Testis (tissue), 2 donors: ENCODE measurements at regions not wholly inside any gene's neighbourhood (a gene's known extent, or its start where the extent isn't known, plus 50 kb on each side); places are given as distances from the start of the nearest gene placed in this dataset.

Experiments used
- DNase-seq: peaks from one replicate; pipeline ENCODE4 v3.0.0-alpha.2; 2019
- H3K27ac ChIP-seq, 2 donors: fragments of 200-600 bp; sonication (generic); one replicate each; pipeline ENCODE4 v1.5.1; 2019
- H3K27me3 ChIP-seq: fragments of 200-600 bp; sonication (generic); one replicate; pipeline ENCODE4 v1.5.1; 2019
- H3K36me3 ChIP-seq: fragments of 200-600 bp; sonication (generic); one replicate; pipeline ENCODE4 v1.5.1; 2017; ENCODE audit warnings: low read depth; ENCODE audit errors: missing control alignments
- H3K4me1 ChIP-seq: fragments of 200-600 bp; sonication (generic); one replicate; pipeline ENCODE4 v1.5.1; 2019
- H3K4me3 ChIP-seq, 2 donors: fragments of 200-600 bp; sonication (generic); one replicate each; pipeline ENCODE4 v1.5.1; 2017 to 2019
- H3K9me3 ChIP-seq: fragments of 200-600 bp; sonication (generic); one replicate; pipeline ENCODE4 v1.5.1; 2017
- CTCF ChIP-seq, 3 experiments: fragments of 450-650 bp in 2 of 3; fragments of 200-600 bp in 1 of 3; sonication (generic) in 1 of 3; IDR thresholded peaks; one replicate each; pipeline ENCODE4 v1.5.1; 2016 to 2019; ENCODE audit warnings: antibody characterized with exemption in 3 of 3, mild to moderate bottlenecking in 2 of 3, moderate library complexity in 1 of 3
- POLR2A ChIP-seq: fragments of 450-650 bp; IDR thresholded peaks from one replicate; pipeline ENCODE4 v1.6.1; 2017; ENCODE audit warnings: antibody characterized with exemption, mild to moderate bottlenecking, moderate library complexity
- WGBS, 2 donors: methylation state at CpG; one replicate each; pipeline ENCODE4 v1.1.5; 2018; 5-methylcytosine and 5-hydroxymethylcytosine counted together
- intact Hi-C: fragments of 100-400 bp; cut with DNase I; formaldehyde crosslinking; loops from one replicate; pipeline ENCODE4 v1.15.1; 2023; ENCODE audit warnings: low total_unique reads

GRCh38 chr2:126771501-126772195, 115.7 kb downstream of the GYPC start:
- H3K4me3 ChIP-seq, result no peak overlapping the region
- no peaks in the 10 kb centered on the region for H3K36me3 ChIP-seq
- DNase-seq, result no peak
- TF ChIP-seq CTCF (IDR thresholded peaks at IDR 0.05), result no peak
- no peak for TF ChIP-seq POLR2A
- intact Hi-C loops, result no loop called here
- H3K27me3 ChIP-seq, result no peaks in the 10 kb centered on the region
- peaks cover 2% of the 10 kb centered on the region for H3K4me1 ChIP-seq
- H3K27ac ChIP-seq, result no peak overlapping the region
- 64 to 71% methylated on average over 33 of the region's 33 CpGs for WGBS, 2 donors
- H3K9me3 ChIP-seq, result no peaks in the 10 kb centered on the region

GRCh38 chr2:126774290-126774689, 118.3 kb downstream of the GYPC start:
- H3K9me3 ChIP-seq, result no peaks in the 10 kb centered on the region
- no peaks in the 10 kb centered on the region for H3K36me3 ChIP-seq
- H3K27ac ChIP-seq, result no peak overlapping the region
- intact Hi-C loops, result no loop called here
- no peaks in the 10 kb centered on the region for H3K4me1 ChIP-seq
- H3K4me3 ChIP-seq, result no peak overlapping the region
- 87 to 95% methylated on average over 6 of the region's 6 CpGs for WGBS, 2 donors
- DNase-seq, result no peak
- no peaks in the 10 kb centered on the region for H3K27me3 ChIP-seq
- no peak for TF ChIP-seq CTCF (IDR thresholded peaks at IDR 0.05)
- no peak for TF ChIP-seq POLR2A

GRCh38 chr2:126774761-126775160, 118.8 kb downstream of the GYPC start:
- no peaks in the 10 kb centered on the region for H3K36me3 ChIP-seq
- no peaks in the 10 kb centered on the region for H3K27me3 ChIP-seq
- H3K4me3 ChIP-seq, result no peak overlapping the region
- 94 to 98% methylated on average over 3 to 7 of the region's 7 CpGs for WGBS, 2 donors
- no peaks in the 10 kb centered on the region for H3K9me3 ChIP-seq
- no peak for DNase-seq
- intact Hi-C loops, result loop anchor here (5.0 kb wide), 1 partner anchor 247 kb away; no protein-coding TSS in a partner anchor
- TF ChIP-seq CTCF (IDR thresholded peaks at IDR 0.05) (no peak), POLR2A (no peak)
- H3K4me1 ChIP-seq, result no peaks in the 10 kb centered on the region
- H3K27ac ChIP-seq, result no peak overlapping the region

- no peaks in the 10 kb centered on the region for H3K36me3 ChIP-seq
- no peaks in the 10 kb centered on the region for H3K27me3 ChIP-seq
- H3K9me3 ChIP-seq, result no peaks in the 10 kb centered on the region
- intact Hi-C loops, result loop anchor here (5.0 kb wide), 1 partner anchor 248 kb away; no protein-coding TSS in a partner anchor
- WGBS, 2 donors, result 81 to 88% methylated on average over 10 of the region's 10 CpGs
- H3K4me3 ChIP-seq, result no peak overlapping the region
- H3K4me1 ChIP-seq, result no peaks in the 10 kb centered on the region
- no peak overlapping the region for H3K27ac ChIP-seq
- TF ChIP-seq CTCF (IDR thresholded peaks at IDR 0.05), result no peak
- no peak for TF ChIP-seq POLR2A
- DNase-seq, result no peak
Measured at GRCh38 chr2:126775300-126775985, 119.5 kb downstream of the GYPC start.
